Endothelial cell of umbilical vein (primary cell): ENCODE measurements at regions not wholly inside any gene's neighbourhood (a gene's known extent, or its start where the extent isn't known, plus 50 kb on each side); places are given as distances from the start of the nearest gene placed in this dataset.

ENCODE experiments used
- BruUV-seq: library from RNA; stranded (reverse); fragments of 400-500 nt; replicated peaks from 2 replicates; lab custom pipeline; 2021; lab: Mats Ljungman, UMichigan
- CTCF ChIA-PET: fragments of 300-600, 350-600 bp; sonication (Branson Sonifier 250); formaldehyde crosslinking; loops from one replicate; lab custom pipeline; 2021; ENCODE audit warnings: antibody characterized with exemption, inconsistent platforms; lab: Charles Lee
- POLR2A ChIA-PET: fragments of 300-600, 350-600 bp; sonication (Branson Sonifier 250); formaldehyde crosslinking; loops from one replicate; lab custom pipeline; 2021; ENCODE audit warnings: antibody characterized with exemption, inconsistent platforms; lab: Charles Lee
- DNase-seq: peaks from one replicate; pipeline ENCODE4 v3.0.0-alpha.2; 2011; ENCODE audit warnings: low read depth, low spot score
- FAIRE-seq: peaks from 2 replicates; lab custom pipeline; 2011; peaks lifted over from hg19 to GRCh38; lab: Jason Lieb, UNC
- H2AFZ ChIP-seq: 2 replicates; pipeline ENCODE4 v1.6.0; 2012; ENCODE audit warnings: low read depth, low read length, control low read depth, inconsistent platforms
- H3K27ac ChIP-seq: 2 replicates; pipeline ENCODE4 v1.5.1; 2011; ENCODE audit warnings: low read depth, mild to moderate bottlenecking, control low read depth, low read length, moderate library complexity; ENCODE audit not compliant: insufficient read depth
- H3K27me3 ChIP-seq, 2 experiments: 2 replicates each; pipeline versions ENCODE4 v1.6.0 to v1.6.1; 2011; ENCODE audit warnings: low read length in 2 of 2, mixed read lengths in 1 of 2; ENCODE audit not compliant: control insufficient read depth in 2 of 2, insufficient read depth in 2 of 2
- H3K36me3 ChIP-seq, 2 experiments: 2 replicates in 1 of 2; 3 replicates in 1 of 2; pipeline ENCODE4 v1.5.1; 2011; ENCODE audit warnings: low read length in 2 of 2, mild to moderate bottlenecking in 1 of 2, moderate library complexity in 1 of 2; ENCODE audit not compliant: control insufficient read depth in 2 of 2, insufficient read depth in 2 of 2; ENCODE audit errors: extremely low read depth in 1 of 2
- H3K4me1 ChIP-seq: 3 replicates; pipeline ENCODE4 v1.5.1; 2011; ENCODE audit warnings: mild to moderate bottlenecking, low read length; ENCODE audit not compliant: control insufficient read depth, insufficient read depth; ENCODE audit errors: extremely low read depth
- H3K4me2 ChIP-seq: 2 replicates; pipeline ENCODE4 v1.6.1; 2011; ENCODE audit warnings: low read length, control low read depth, mixed read lengths; ENCODE audit not compliant: insufficient read depth
- H3K4me3 ChIP-seq, 3 experiments: fragments of 200-600 bp in 1 of 3; sonication (generic), shearing (Covaris generic) in 1 of 3; replicated peaks in 1 of 3; 2 replicates each; pipeline ENCODE4 v1.5.1; 2011 to 2016; ENCODE audit warnings: control low read depth in 3 of 3, low read length in 3 of 3, mild to moderate bottlenecking in 2 of 3, inconsistent platforms in 1 of 3, low read depth in 1 of 3, moderate library complexity in 1 of 3; ENCODE audit not compliant: insufficient read depth in 1 of 3
- H3K79me2 ChIP-seq: 2 replicates; pipeline ENCODE4 v1.6.0; 2012; ENCODE audit warnings: low read length, inconsistent platforms; ENCODE audit not compliant: control insufficient read depth, insufficient read depth
- H3K9ac ChIP-seq: replicated peaks from 2 replicates; pipeline ENCODE3; 2011; ENCODE audit warnings: low read length, control low read depth; ENCODE audit not compliant: insufficient read depth; ENCODE audit errors: extremely low read depth
- H3K9me1 ChIP-seq: replicated peaks from 3 replicates; pipeline ENCODE4 v1.6.0; 2011; ENCODE audit warnings: mild to moderate bottlenecking, low read length; ENCODE audit not compliant: control insufficient read depth, insufficient read depth; ENCODE audit errors: extremely low read depth
- H3K9me3 ChIP-seq: replicated peaks from 2 replicates; pipeline ENCODE4 v1.5.1; 2012; ENCODE audit warnings: low read length, inconsistent platforms; ENCODE audit not compliant: control insufficient read depth, insufficient read depth
- H4K20me1 ChIP-seq: replicated peaks from 2 replicates; pipeline ENCODE3; 2011; ENCODE audit warnings: mild to moderate bottlenecking, low read length; ENCODE audit not compliant: control insufficient read depth, insufficient read depth; ENCODE audit errors: extremely low read depth
- CTCF ChIP-seq, 2 donors: IDR thresholded peaks; 1 replicate in 1 of 2; 2 replicates in 1 of 2; pipeline ENCODE4 v1.5.1; 2011; ENCODE audit warnings: low read length in 2 of 2, mild to moderate bottlenecking in 2 of 2, moderate library complexity in 2 of 2, control low read depth in 1 of 2, inconsistent platforms in 1 of 2, low read depth in 1 of 2; ENCODE audit not compliant: insufficient read depth in 1 of 2; ENCODE audit errors: extremely low read depth in 1 of 2
- EZH2 ChIP-seq: IDR thresholded peaks from 2 replicates; pipeline ENCODE4 v1.6.1; 2012; ENCODE audit warnings: borderline replicate concordance, low read depth, mild to moderate bottlenecking, moderate library complexity, low read length, inconsistent platforms; ENCODE audit not compliant: severe bottlenecking
- FOS ChIP-seq: IDR thresholded peaks from 2 replicates; pipeline ENCODE4 v1.6.1; 2011; ENCODE audit warnings: mild to moderate bottlenecking, low read length, moderate library complexity, borderline replicate concordance; ENCODE audit not compliant: insufficient read depth
- GATA2 ChIP-seq: IDR thresholded peaks from 2 replicates; pipeline ENCODE4 v1.7.0; 2011; ENCODE audit warnings: low read depth, mild to moderate bottlenecking, moderate library complexity, mixed read lengths, low read length; ENCODE audit not compliant: insufficient read length, insufficient read depth
- JUN ChIP-seq: IDR thresholded peaks from 2 replicates; pipeline ENCODE4 v1.6.1; 2011; ENCODE audit warnings: borderline replicate concordance, low read depth; ENCODE audit not compliant: insufficient read length, insufficient read depth
- MAX ChIP-seq: IDR thresholded peaks from 2 replicates; pipeline ENCODE4 v1.6.1; 2011; ENCODE audit not compliant: insufficient read depth, insufficient read length
- MYC ChIP-seq: IDR thresholded peaks from one replicate; pipeline ENCODE4 v1.6.1; 2011; ENCODE audit warnings: mild to moderate bottlenecking, low read depth, low read length
- POLR2A ChIP-seq: IDR thresholded peaks from 2 replicates; pipeline ENCODE4 v1.6.1; 2012; ENCODE audit warnings: low read depth, mild to moderate bottlenecking, control low read depth, low read length
- POLR2AphosphoS5 ChIP-seq: IDR thresholded peaks from 2 replicates; pipeline ENCODE4 v1.6.1; 2012; ENCODE audit warnings: low read depth, mild to moderate bottlenecking, control low read depth, low read length, moderate library complexity; ENCODE audit not compliant: insufficient read depth
- dilution Hi-C: fragments of 300-500 bp; cut with MboI; formaldehyde crosslinking; loops from one replicate; pipeline ENCODE4 v1.15.0; 2019; ENCODE audit warnings: low sequenced_read_pairs; ENCODE audit not compliant: extremely low pct_ligation_motif_present
- intact Hi-C: fragments of 100-400 bp; cut with micrococcal nuclease; formaldehyde crosslinking; loops from one replicate; pipeline ENCODE4 v1.10.0; 2022

GRCh38 chr5:114174837-114175236, 187.0 kb upstream of the KCNN2 start:
- H3K36me3 ChIP-seq = no peaks in the 10 kb centered on the region
- dilution Hi-C loops = no loop called here
- H3K4me2 ChIP-seq = no peak overlapping the region

More at GRCh38 chr5:114174837-114175236, 187.0 kb upstream of the KCNN2 start:
- no peaks in the 10 kb centered on the region for H3K27me3 ChIP-seq
- H3K27ac ChIP-seq = no peak overlapping the region
- no peak overlapping the region for H2AFZ ChIP-seq
- FAIRE-seq (no peak), DNase-seq (peak; percentile 9)
- intact Hi-C loops = no loop called here
- H3K79me2 ChIP-seq = no peaks in the 10 kb centered on the region
- H4K20me1 ChIP-seq = no peaks in the 10 kb centered on the region
- ChIA-PET POLR2A (no interaction called here), CTCF (no interaction called here)
- no peak overlapping the region for H3K9ac ChIP-seq
- no peak overlapping the region for H3K4me3 ChIP-seq
- no peaks in the 10 kb centered on the region for H3K9me3 ChIP-seq
- no peaks in the 10 kb centered on the region for H3K9me1 ChIP-seq
- TF ChIP-seq EZH2 = no peak
- no peak for TF ChIP-seq POLR2AphosphoS5
- TF ChIP-seq CTCF (IDR thresholded peaks at IDR 0.05; ENCODE audit: extremely low read depth in 1 of 2, insufficient read depth in 1 of 2, low read depth in 1 of 2, low read length in 2 of 2) = no peak
- TF ChIP-seq MAX = no peak
- TF ChIP-seq JUN = no peak
- TF ChIP-seq FOS = no peak
- TF ChIP-seq POLR2A = no peak
- no peak for TF ChIP-seq GATA2
- no peak for TF ChIP-seq MYC
- H3K4me1 ChIP-seq = peaks cover 23% of the 10 kb centered on the region
- no TSS peak for BruUV-seq
